Spleen (tissue), 11 donors: ENCODE measurements at regions not wholly inside any gene's neighbourhood (a gene's known extent, or its start where the extent isn't known, plus 50 kb on each side); places are given as distances from the start of the nearest gene placed in this dataset.

Source experiments
- DNase-seq: peaks from one replicate; pipeline ENCODE4 v3.0.0-alpha.2; 2020
- H3K27ac ChIP-seq, 8 donors: fragments of 200-600 bp; sonication (generic) in 7 of 8; 1 replicate in 4 of 8; 2 replicates in 4 of 8; pipeline versions ENCODE4 v1.5.0 to v1.8.0; 2016 to 2021; ENCODE audit warnings: inconsistent platforms in 4 of 8, mild to moderate bottlenecking in 4 of 8, moderate library complexity in 1 of 8
- H3K27me3 ChIP-seq, 7 donors: fragments of 200-600 bp; sonication (generic) in 6 of 7; replicated peaks in 1 of 7; 1 replicate in 4 of 7; 2 replicates in 3 of 7; pipeline versions ENCODE4 v1.5.0 to v1.8.0; 2016 to 2021; ENCODE audit warnings: inconsistent platforms in 3 of 7, mild to moderate bottlenecking in 1 of 7
- H3K36me3 ChIP-seq, 6 donors: fragments of 200-600 bp; sonication (generic) in 5 of 6; 1 replicate in 4 of 6; 2 replicates in 2 of 6; pipeline versions ENCODE4 v1.5.0 to v1.8.0; 2016 to 2021; ENCODE audit warnings: inconsistent platforms in 2 of 6
- H3K4me1 ChIP-seq, 6 donors: fragments of 200-600 bp; sonication (generic) in 5 of 6; 1 replicate in 3 of 6; 2 replicates in 3 of 6; pipeline versions ENCODE4 v1.5.0 to v1.8.0; 2016 to 2021; ENCODE audit warnings: inconsistent platforms in 3 of 6
- H3K4me3 ChIP-seq, 8 donors: fragments of 200-600 bp; sonication (generic) in 7 of 8; 1 replicate in 4 of 8; 2 replicates in 4 of 8; pipeline versions ENCODE4 v1.5.0 to v1.8.0; 2016 to 2021; ENCODE audit warnings: inconsistent platforms in 4 of 8, mild to moderate bottlenecking in 4 of 8, moderate library complexity in 2 of 8
- H3K9me3 ChIP-seq, 8 donors: fragments of 200-600 bp; sonication (generic) in 7 of 8; 1 replicate in 4 of 8; 2 replicates in 4 of 8; pipeline versions ENCODE4 v1.5.0 to v1.8.0; 2016 to 2021; ENCODE audit warnings: inconsistent platforms in 4 of 8
- CTCF ChIP-seq, 11 experiments: fragments of 200-600 bp in 7 of 11; fragments of 450-650 bp in 4 of 11; sonication (generic) in 4 of 11; IDR thresholded peaks in 8 of 11; conservative IDR thresholded peaks in 3 of 11; 1 replicate in 7 of 11; 2 replicates in 4 of 11; pipeline versions ENCODE4 v1.4.0 to v1.8.0; 2016 to 2021; ENCODE audit warnings: antibody characterized with exemption in 11 of 11, inconsistent platforms in 4 of 11, mild to moderate bottlenecking in 1 of 11
- POLR2A ChIP-seq, 3 donors: fragments of 450-650 bp; IDR thresholded peaks; one replicate each; pipeline ENCODE4 v1.5.1; 2017; ENCODE audit warnings: antibody characterized with exemption in 3 of 3, mild to moderate bottlenecking in 1 of 3
- POLR2AphosphoS5 ChIP-seq, 3 donors: sonication (generic); formaldehyde crosslinking; IDR thresholded peaks; one replicate each; pipeline ENCODE4 v1.5.1; 2017; ENCODE audit warnings: antibody characterized with exemption in 3 of 3
- WGBS, 5 donors: extraction: QIAGEN DNeasy Blood & Tissue Kit in 3 of 5; methylation state at CpG; one replicate each; pipeline versions ENCODE4 v1.1.5 to v1.1.7; 2013 to 2018; 5-methylcytosine and 5-hydroxymethylcytosine counted together
- intact Hi-C: fragments of 100-400 bp; cut with DNase I; formaldehyde crosslinking; loops from one replicate; pipeline ENCODE4 v1.15.0; 2023; ENCODE audit warnings: low total_unique reads
- donor health status: healthy with polysubstance abuse.
- donor health status: DM: no; HTN: no; CAD: no; lungs with moderate emphysema.
- donor health status: DM: no; HTN: no; CAD: no.
- donor health status: Bipolar disorder and iron deficiency.
- donor health status: healthy.
- donor health status: DM: no; HTN: no; CAD: no.
- donor health status: DM: yes; HTN: yes; CAD: no.

- Histone ChIP-seq H3K27me3 (no peaks in the 10 kb centered on the region), H3K9me3 (peaks cover 0 to 5% (median 0%) of the 10 kb centered on the region in 8 donors), H3K36me3 (no peaks in the 10 kb centered on the region), H3K27ac (no peak overlapping the region), H3K4me1 (no peaks in the 10 kb centered on the region), H3K4me3 (no peak overlapping the region)
- WGBS, 5 donors = 73 to 85% (median 83%) methylated on average over 5 of the region's 5 CpGs
- intact Hi-C loops = no loop called here
- TF ChIP-seq POLR2A (IDR thresholded peaks at IDR 0.05) (no peak), CTCF (IDR thresholded peaks at IDR 0.05 in 8 of 11, conservative IDR thresholded peaks at IDR 0.05 in 3 of 11) (no peak), POLR2AphosphoS5 (IDR thresholded peaks at IDR 0.05) (no peak)
- no peak for DNase-seq
These were observed 567.3 kb upstream of the ZNF385D start for GRCh38 chr3:22318325-22318724.

- H3K4me3 ChIP-seq = no peak overlapping the region
- H3K27me3 ChIP-seq = no peaks in the 10 kb centered on the region
- WGBS, 5 donors = 70 to 90% (median 84%) methylated on average over 1 of the region's 1 CpG
- H3K36me3 ChIP-seq = no peaks in the 10 kb centered on the region
- H3K4me1 ChIP-seq = no peaks in the 10 kb centered on the region
- intact Hi-C loops = no loop called here
- no peak overlapping the region for H3K27ac ChIP-seq
- TF ChIP-seq POLR2AphosphoS5 (IDR thresholded peaks at IDR 0.05) = no peak
- no peak for TF ChIP-seq POLR2A (IDR thresholded peaks at IDR 0.05)
- TF ChIP-seq CTCF (IDR thresholded peaks at IDR 0.05 in 8 of 11, conservative IDR thresholded peaks at IDR 0.05 in 3 of 11) = no peak
- no peak for DNase-seq
- H3K9me3 ChIP-seq = no peaks in the 10 kb centered on the region
These were observed 568.4 kb upstream of the ZNF385D start for GRCh38 chr3:22319446-22319845.

- WGBS, 5 donors = 69 to 86% (median 70%) methylated on average over 4 of the region's 4 CpGs
- TF ChIP-seq CTCF (IDR thresholded peaks at IDR 0.05 in 8 of 11, conservative IDR thresholded peaks at IDR 0.05 in 3 of 11) (no peak), POLR2A (IDR thresholded peaks at IDR 0.05) (no peak), POLR2AphosphoS5 (IDR thresholded peaks at IDR 0.05) (no peak)
- H3K4me3 ChIP-seq = no peak overlapping the region
These were observed 571.9 kb upstream of the ZNF385D start for GRCh38 chr3:22322861-22323260.

GRCh38 chr3:22326305-22326704 is 575.3 kb upstream of the ZNF385D start:
- no peaks in the 10 kb centered on the region for H3K27me3 ChIP-seq
- WGBS, 5 donors = 64 to 84% (median 75%) methylated on average over 3 of the region's 3 CpGs
- no peak overlapping the region for H3K27ac ChIP-seq
- H3K36me3 ChIP-seq = no peaks in the 10 kb centered on the region
- peaks cover 0 to 3% (median 0%) of the 10 kb centered on the region in 8 donors for H3K9me3 ChIP-seq
- no peak overlapping the region for H3K4me3 ChIP-seq
- H3K4me1 ChIP-seq = no peaks in the 10 kb centered on the region
- DNase-seq = no peak
- intact Hi-C loops = no loop called here
- TF ChIP-seq POLR2A (IDR thresholded peaks at IDR 0.05) (no peak), CTCF (IDR thresholded peaks at IDR 0.05 in 8 of 11, conservative IDR thresholded peaks at IDR 0.05 in 3 of 11) (no peak), POLR2AphosphoS5 (IDR thresholded peaks at IDR 0.05) (no peak)

More at GRCh38 chr3:22322861-22323260, 571.9 kb upstream of the ZNF385D start:
- no peaks in the 10 kb centered on the region for H3K36me3 ChIP-seq
- no peaks in the 10 kb centered on the region for H3K9me3 ChIP-seq
- intact Hi-C loops = no loop called here
- no peaks in the 10 kb centered on the region for H3K27me3 ChIP-seq
- H3K4me1 ChIP-seq = no peaks in the 10 kb centered on the region
- no peak overlapping the region for H3K27ac ChIP-seq
- no peak for DNase-seq
